Epithelial cell of proximal tubule (primary cell): ENCODE measurements at regions not wholly inside any gene's neighbourhood (a gene's known extent, or its start where the extent isn't known, plus 50 kb on each side); places are given as distances from the start of the nearest gene placed in this dataset.

ENCODE experiments used
- DNase-seq: peaks from one replicate; pipeline ENCODE4 v3.0.0-alpha.2; 2011; ENCODE audit warnings: low read depth
- H3K4me3 ChIP-seq: 2 replicates; pipeline ENCODE4 v1.5.1; 2011; ENCODE audit warnings: low read depth, mild to moderate bottlenecking, low read length
- CTCF ChIP-seq: conservative IDR thresholded peaks from 2 replicates; pipeline ENCODE4 v1.5.1; 2012; ENCODE audit warnings: low read depth, mild to moderate bottlenecking, low read length

GRCh38 chr9:107980984-107981383 is 491.4 kb upstream of the KLF4 start:
- H3K4me3 ChIP-seq, result no peak overlapping the region
- TF ChIP-seq CTCF, result no peak
- DNase-seq, result no peak

GRCh38 chr9:107976767-107977166 is 487.2 kb upstream of the KLF4 start:
- no peak for DNase-seq
- TF ChIP-seq CTCF, result no peak
- no peak overlapping the region for H3K4me3 ChIP-seq

- no peak for TF ChIP-seq CTCF
- no peak overlapping the region for H3K4me3 ChIP-seq
- DNase-seq, result no peak
Observed at GRCh38 chr9:107975426-107976010, 485.9 kb upstream of the KLF4 start.

GRCh38 chr9:107973451-107973850 is 483.9 kb upstream of the KLF4 start:
- TF ChIP-seq CTCF, result no peak
- no peak overlapping the region for H3K4me3 ChIP-seq

GRCh38 chr9:107972346-107972745 is 482.8 kb upstream of the KLF4 start:
- TF ChIP-seq CTCF, result no peak
- no peak for DNase-seq
- no peak overlapping the region for H3K4me3 ChIP-seq

More at GRCh38 chr9:107973451-107973850, 483.9 kb upstream of the KLF4 start:
- DNase-seq, result no peak

GRCh38 chr9:107971241-107971640 is 481.7 kb upstream of the KLF4 start:
- no peak for DNase-seq
- TF ChIP-seq CTCF, result no peak
- no peak overlapping the region for H3K4me3 ChIP-seq

GRCh38 chr9:107970726-107971125 is 481.2 kb upstream of the KLF4 start:
- H3K4me3 ChIP-seq, result no peak overlapping the region
- DNase-seq, result no peak
- TF ChIP-seq CTCF, result no peak
